ENCODE measurements at regions not wholly inside any gene's neighbourhood (a gene's known extent, or its start where the extent isn't known, plus 50 kb on each side); places are given as distances from the start of the nearest gene placed in this dataset.
"Not testable (repeated sequence)": the region's sequence is repeated elsewhere in the genome, so short reads cannot be mapped to it uniquely, and the experiment has no call there.

GRCh38 chr9:93900971-93901861, 53.9 kb downstream of the BARX1 start:
- no peak for DNase-seq

GRCh38 chr9:93900436-93900819, 54.7 kb downstream of the BARX1 start:
- no peak for DNase-seq

- no peak for DNase-seq
Observed at GRCh38 chr9:93899609-93900435, 55.3 kb downstream of the BARX1 start.

GRCh38 chr9:93898502-93899426, 56.4 kb downstream of the BARX1 start:
- no peak for DNase-seq

- DNase-seq, result no peak
Observed at GRCh38 chr9:93898026-93898425, 57.1 kb downstream of the BARX1 start.

GRCh38 chr9:93897075-93897970, 57.8 kb downstream of the BARX1 start:
- no peak for DNase-seq

GRCh38 chr9:93896496-93897033, 58.6 kb downstream of the BARX1 start:
- no peak for DNase-seq

GRCh38 chr9:93896093-93896492, 59.1 kb downstream of the BARX1 start:
- no peak for DNase-seq

GRCh38 chr9:93895535-93895934, 59.6 kb downstream of the BARX1 start:
- no peak for DNase-seq

- DNase-seq, result no peak
Observed at GRCh38 chr9:93894691-93895079, 60.5 kb downstream of the BARX1 start.

- no peak for DNase-seq
Observed at GRCh38 chr9:93893899-93894690, 61.1 kb downstream of the BARX1 start.

- DNase-seq, result no peak
Observed at GRCh38 chr9:93893194-93893593, 62.0 kb downstream of the BARX1 start.

- DNase-seq, result no peak
Observed at GRCh38 chr9:93892748-93893147, 62.4 kb downstream of the BARX1 start.

- no peak for DNase-seq
Observed at GRCh38 chr9:93891549-93892310, 63.4 kb downstream of the BARX1 start.

GRCh38 chr9:93891050-93891449, 64.1 kb downstream of the BARX1 start:
- DNase-seq, result no peak

GRCh38 chr9:93890436-93890935, 64.7 kb downstream of the BARX1 start:
- no peak for DNase-seq

GRCh38 chr9:93886911-93887310, 68.2 kb downstream of the BARX1 start:
- no peak for DNase-seq

GRCh38 chr9:93884808-93885207, 70.3 kb downstream of the BARX1 start:
- no peak for DNase-seq

- DNase-seq, result not testable (repeated sequence)
Observed at GRCh38 chr9:93879662-93880407, 75.3 kb downstream of the BARX1 start.
